H1 (cell line): ENCODE measurements at regions not wholly inside any gene's neighbourhood (a gene's known extent, or its start where the extent isn't known, plus 50 kb on each side); places are given as distances from the start of the nearest gene placed in this dataset.

Experiments
- CTCF ChIP-seq, 3 experiments: IDR thresholded peaks; 1 replicate in 2 of 3; 2 replicates in 1 of 3; pipeline versions ENCODE4 v1.5.1 to v1.6.1; 2011; ENCODE audit warnings: low read length in 3 of 3, mild to moderate bottlenecking in 3 of 3, inconsistent platforms in 2 of 3, low read depth in 1 of 3, moderate library complexity in 1 of 3; ENCODE audit not compliant: insufficient read depth in 1 of 3; ENCODE audit errors: control extremely low read depth in 1 of 3
- SAP30 ChIP-seq: fragments of 300-600 bp; sonication (generic); IDR thresholded peaks from 2 replicates; pipeline ENCODE4 v1.7.1; 2012; ENCODE audit warnings: low read length, moderate library complexity, mild to moderate bottlenecking, inconsistent platforms; ENCODE audit not compliant: insufficient read depth, insufficient replicate concordance

GRCh38 chr3:81003008-81003645, 758.3 kb downstream of the GBE1 start (continued):
- no peak for TF ChIP-seq CTCF (IDR thresholded peaks at IDR 0.05; ENCODE audit: control extremely low read depth in 1 of 3, insufficient read depth in 1 of 3, low read depth in 1 of 3, low read length in 3 of 3)
- TF ChIP-seq SAP30, result no peak
